Pons (tissue), 1 donor: ENCODE measurements at regions not wholly inside any gene's neighbourhood (a gene's known extent, or its start where the extent isn't known, plus 50 kb on each side); places are given as distances from the start of the nearest gene placed in this dataset.
"Not testable (repeated sequence)": the region's sequence is repeated elsewhere in the genome, so short reads cannot be mapped to it uniquely, and the experiment has no call there.

ENCODE experiments used
- DNase-seq: peaks from one replicate; pipeline ENCODE4 v3.0.0-alpha.2; 2016; ENCODE audit warnings: low spot score

DNA sequence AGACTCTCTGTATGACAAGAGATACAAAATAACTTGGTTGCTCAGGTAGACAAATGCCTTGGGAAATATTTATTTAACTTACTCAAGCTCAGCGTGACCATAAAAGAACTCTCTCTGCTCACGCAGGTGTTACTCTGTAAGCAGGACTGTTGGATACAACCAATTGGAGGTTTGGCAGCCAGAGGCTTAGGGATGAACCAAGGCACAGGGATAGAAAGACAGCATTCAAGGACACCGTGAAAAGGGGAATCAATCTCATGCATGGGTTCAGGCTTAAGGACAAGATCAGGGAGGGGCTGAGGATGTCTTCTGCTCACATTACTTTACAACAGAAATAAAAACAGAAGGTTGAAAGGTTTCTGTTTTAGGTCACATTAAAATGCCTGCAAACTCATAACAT lies 389.0 kb upstream of the BRINP1 start:
- DNase-seq: no peak

DNA sequence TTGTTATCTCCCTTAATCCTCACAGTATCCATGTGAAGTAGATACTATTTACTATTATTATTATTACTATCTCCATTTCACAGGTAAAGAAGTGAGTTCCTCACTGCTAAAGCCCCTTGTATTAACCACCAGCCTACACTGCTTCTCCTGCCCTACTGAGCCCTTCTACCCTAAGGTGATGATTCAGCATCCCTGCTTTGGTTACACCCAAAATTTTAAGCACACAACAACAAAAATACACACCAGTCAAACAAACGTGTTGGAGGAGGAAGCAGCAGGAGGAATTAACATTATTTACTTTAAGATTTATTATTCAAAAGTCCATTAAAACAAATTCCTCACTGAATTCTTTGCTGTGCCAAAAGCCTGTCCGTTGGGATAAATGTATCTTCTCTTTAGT lies 370.2 kb upstream of the BRINP1 start:
- DNase-seq: no peak

DNA sequence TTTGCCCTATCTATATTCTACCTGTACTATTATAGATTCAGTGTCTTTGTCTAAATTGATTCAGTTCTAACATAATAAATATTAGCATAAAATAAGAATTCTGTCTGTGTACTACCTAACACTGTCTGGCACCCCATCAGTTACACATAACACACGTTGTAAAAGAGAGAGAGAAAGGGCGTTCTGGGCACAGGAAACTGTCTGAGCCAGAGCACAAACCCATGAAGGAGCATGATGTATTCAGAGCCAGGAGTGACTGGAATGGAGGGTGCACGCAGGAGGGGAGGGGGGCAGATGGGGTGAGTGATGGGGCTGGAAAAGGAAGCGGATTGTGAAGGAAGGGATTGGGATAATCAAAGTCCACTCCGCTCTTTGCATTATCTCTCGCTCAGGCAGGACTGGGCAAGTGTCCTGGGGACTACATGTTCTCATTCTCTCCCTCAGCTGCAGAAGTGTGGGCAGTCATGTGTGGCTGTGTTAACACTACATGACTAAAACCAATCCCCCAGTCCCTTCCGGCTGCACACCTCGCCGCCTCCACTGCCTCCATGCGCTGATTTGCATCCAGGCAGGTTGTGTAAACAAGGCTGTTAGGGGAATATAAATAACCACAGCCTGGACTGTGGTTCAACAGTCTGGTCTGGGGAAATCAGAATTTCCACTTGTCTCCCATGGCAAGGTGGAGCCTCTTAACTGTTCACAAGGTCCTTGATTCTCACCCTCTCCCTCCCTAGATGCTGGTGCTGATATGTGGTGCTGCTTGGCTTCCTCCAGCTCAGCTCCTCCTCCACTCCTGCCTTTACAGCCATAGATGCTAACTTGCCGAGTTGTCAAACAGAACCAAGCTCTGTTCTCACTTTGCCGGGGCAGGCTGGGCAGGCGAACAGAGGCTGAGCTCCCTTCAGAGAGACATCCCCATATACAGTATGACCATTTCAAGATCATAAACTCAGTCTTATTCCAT lies 367.5 kb upstream of the BRINP1 start:
- no peak for DNase-seq

DNA sequence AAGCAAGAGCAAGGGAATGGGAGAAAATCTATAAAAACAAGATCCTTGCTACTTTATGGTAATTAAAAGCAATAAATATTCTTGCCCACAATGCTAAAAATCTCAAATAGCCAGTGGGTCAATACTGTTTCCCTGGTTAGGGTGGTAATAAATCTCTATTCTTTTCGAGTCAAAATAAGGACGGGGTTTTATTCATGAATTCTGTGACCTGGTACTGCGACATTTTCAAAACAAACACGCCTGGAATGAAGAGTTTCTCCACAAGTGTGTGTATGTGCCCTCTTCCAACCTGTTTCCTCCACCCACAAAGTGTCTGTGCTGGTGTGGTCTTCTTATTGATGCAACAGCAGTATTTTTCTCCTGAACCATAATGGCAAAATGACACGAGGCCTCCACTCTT lies 358.8 kb upstream of the BRINP1 start:
- no peak for DNase-seq

DNA sequence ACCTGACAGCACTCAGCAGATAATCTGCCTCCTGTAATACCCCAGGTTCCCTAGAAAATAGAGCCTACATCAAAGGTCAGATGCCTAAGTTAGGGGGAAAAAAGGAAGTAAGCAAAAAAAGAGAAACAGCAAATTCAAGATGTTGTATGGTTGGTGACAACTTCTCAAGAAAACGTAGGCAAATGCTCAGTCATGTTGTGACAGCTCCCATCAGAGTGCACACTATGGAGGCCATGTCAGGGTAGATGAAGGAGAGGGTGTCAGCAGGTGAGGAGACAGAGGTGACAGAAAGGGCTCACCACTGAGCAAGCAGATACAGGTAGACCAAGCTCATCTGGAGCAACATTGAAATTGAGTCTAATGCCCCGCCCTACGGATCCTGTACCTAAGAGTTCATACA lies 356.8 kb upstream of the BRINP1 start:
- no peak for DNase-seq

DNA sequence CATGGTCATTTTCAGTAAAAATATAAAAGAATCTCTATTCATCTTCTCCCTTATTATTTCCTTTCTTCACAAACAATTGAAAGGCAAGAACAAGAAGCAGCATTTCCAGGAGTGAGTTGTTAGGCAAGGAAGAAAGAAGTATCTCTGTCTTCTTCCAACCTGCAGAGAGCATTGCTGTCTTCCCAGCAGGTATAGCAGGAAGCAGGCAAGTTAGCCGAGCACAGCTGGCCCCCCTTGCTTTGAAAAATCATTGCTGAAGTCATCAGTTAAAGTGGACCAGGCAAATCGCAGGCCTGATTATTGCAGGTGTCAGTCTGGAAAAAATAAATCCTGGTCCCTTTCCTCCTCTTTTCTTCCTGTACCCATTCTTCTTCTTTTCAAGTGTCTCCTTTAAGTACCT lies 353.1 kb upstream of the BRINP1 start:
- DNase-seq: no peak

DNA sequence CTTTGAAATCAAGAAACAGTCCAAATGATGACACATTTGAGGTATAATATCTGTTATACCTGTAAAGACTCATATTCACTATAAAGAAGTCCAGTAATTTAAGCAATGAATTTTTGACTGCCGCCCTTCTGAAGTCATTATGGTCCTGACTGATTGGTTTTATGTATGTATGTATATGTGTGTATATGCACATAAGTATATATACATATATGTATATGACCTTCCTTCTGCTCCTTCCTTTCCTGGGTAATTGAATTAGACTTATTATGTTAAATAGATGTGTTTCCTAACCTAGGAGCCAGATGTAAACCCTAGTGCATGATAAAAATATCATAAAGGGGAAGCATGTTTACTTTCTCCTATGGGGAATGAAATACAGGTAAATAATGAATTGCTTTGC lies 343.1 kb upstream of the BRINP1 start:
- DNase-seq: no peak

DNA sequence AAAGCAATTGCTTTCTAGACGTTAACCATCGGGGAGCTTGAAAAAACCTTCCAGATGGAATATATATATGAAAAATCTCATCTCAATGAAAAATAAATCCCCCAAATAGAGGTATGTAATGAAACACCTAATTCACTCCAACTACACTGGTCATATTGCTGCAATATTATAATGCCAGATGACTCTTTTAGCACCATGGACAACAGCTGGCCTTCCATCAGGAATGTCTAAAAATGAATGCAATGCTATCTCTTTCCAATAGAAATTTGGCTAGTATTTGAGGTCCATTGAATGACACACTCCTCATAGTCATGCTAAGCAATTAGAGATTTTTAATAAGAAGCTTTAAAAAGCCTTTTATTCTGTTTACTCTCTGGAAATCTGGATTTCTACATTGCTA lies 340.2 kb upstream of the BRINP1 start:
- DNase-seq: no peak

DNA sequence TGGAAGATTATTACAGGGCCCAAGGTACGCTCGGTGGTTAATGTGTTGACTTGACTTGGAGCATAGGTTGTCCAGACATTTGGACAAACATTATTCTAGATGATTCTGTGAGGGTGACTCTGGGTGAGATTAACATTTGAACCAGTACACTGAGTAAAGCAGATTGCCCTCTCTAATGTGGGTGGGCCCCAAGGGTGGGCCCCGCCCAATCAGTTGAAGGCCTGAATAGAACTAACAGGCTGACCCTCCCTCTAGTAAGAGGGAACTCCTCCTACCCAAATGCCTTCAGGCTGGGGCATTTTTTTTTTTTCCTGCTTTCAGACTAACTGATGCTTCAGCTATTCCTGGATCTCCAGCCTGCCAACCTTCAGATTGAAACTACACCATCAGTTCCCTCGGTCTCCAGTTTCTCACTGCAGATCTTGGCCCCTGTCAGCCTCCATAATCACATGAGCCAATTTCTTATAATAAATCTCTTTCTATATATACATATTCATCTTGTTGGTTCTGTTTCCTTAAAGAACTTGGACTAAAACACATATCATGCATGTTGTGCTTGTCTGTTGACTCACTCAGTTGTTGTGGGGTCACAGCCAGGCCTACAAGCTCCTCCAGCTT lies 338.1 kb upstream of the BRINP1 start:
- DNase-seq: no peak

DNA sequence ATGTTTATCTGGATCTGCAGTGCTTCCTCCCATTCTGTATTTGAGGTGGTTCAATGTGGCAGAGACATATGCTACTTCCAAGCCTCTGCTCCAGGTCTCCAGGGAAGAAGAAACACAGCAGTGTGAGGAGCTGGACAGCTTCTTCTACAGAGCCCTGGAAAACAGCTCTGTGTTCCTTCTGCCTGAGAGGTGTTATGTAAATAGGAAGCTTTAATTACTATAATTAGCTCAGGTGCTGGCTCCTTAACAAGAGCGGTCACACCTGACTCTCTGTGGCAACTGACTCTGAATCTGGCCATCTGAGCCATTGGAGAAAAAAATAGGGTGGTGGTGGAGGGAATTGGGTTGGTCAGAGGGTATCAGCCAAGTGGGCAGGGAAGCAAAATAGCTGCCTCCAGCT lies 332.4 kb upstream of the BRINP1 start:
- DNase-seq: no peak

DNA sequence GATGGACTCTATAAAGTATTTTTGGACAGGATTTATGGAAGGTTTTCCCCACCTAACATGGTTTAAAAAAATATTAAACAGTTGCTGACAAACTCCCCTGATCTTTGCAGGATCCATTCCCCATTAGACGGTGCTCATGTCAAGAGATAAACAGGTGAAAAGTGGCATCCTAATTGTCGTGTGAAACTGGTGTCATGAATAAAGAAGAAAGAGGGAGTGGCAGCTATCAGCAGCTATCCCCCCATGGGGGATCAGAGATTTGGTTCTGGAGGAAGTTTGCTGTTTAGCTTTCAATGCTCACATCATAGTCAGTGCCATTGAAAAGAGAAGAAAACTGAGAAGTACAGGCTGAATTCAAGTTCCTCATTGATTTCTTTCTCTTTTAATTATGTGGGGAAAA lies 329.3 kb upstream of the BRINP1 start:
- DNase-seq: no peak

DNA sequence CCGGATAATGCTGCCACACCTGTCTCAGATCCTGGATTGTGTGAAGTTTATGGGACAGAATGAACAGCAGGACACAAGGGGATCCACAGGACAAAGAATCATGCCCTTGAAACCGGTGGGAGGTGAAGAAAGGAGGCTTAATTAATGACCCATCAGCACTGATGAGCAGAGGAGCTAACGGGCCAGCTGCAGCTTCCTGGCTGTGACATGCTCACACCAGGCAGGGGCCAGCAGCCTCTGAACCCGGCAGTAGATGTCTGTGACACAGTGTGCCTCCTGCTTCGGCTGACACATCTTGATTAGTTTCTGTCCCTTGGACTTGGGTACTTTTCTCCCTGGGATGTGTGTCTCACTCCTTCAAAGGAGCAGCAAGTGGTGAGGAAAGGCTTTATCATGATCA lies 328.8 kb upstream of the BRINP1 start:
- no peak for DNase-seq

DNA sequence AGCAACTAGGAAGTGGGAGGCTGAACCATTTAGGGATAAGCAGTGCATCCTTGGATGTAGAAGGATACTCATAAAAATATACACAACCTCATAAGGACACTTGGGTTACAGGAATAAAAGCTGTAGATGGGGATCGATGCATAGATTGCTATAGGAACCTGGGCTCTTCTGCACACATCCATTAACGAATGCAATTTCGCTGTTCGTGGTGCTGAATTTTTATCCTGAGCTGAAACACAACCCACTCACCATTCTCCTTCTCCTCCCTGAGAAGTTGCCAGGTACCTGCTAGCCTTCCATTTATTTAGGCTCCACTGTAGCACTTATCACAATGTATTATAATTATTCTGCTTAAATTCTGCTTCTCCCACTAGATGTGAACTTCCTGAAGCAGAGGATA lies 320.6 kb upstream of the BRINP1 start:
- no peak for DNase-seq

DNA sequence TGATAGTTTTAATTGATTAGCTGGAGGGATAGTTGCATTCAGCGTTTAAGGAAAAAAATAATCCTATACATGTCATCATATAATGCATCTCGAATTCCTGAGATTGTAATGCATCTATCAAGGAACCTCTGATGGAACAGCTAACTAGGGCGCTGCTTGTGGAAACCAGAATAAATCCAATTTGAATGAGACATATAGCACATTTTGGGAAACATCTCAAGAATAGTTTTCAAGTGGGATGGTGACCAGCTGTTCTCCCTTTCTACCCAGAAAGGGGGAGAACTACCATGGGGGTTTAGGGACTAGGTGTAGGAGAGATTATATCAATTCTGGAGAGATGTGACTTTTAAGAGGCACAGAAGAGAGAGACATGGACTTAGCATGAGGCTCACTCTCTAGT lies 319.3 kb upstream of the BRINP1 start:
- DNase-seq: no peak

DNA sequence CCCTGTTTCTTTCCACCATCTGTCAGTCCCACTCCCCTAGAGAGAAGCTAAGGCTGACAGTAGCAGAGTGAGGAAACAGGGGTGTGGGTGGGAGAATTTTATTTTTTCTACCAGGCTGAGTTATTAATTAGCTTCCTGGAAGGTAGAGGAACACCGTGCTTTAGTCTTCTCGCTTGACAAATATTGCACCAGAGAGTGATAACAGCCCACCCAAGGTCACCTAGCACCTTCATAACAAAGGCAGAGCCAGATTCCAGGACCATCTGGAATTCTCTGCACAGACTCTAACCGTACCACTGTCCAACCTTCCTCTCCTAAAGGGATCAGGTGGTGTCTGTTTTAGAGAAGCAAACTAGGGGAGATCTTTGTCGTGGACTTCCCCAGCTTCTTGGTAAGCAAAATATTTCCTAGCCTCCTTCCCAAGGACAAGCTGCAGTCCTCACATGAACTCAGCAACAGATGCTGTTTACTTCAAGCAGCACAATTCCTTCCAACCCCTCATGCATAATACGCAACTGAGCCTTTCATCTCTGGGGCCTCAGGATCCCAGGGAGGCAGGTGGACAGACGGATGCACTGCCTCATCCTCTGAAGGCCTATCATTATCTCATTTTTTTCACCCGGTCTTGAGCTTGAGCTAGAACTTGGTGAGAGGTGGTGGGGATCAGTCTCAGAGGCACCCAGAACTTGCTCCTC lies 308.7 kb upstream of the BRINP1 start:
- peak; percentile 3 for DNase-seq

DNA sequence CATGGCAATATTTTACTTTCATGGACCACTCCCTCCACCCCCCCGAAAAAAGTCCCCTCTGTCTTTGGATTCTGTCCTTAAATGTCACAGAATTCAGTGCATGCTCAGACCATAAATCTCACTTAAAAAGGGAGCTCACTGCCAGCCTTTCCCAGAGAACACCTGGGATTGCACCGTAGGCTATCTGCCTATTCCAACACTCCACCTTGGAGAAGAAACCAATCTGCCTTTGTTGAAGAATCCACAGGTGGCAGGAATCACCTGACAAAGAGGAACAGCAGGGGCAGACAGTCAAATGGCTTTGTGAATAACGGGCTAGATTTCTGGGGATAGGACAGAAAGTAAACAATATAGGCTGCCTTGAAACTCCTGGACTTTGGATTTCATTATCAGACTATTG lies 306.7 kb upstream of the BRINP1 start:
- DNase-seq: no peak

DNA sequence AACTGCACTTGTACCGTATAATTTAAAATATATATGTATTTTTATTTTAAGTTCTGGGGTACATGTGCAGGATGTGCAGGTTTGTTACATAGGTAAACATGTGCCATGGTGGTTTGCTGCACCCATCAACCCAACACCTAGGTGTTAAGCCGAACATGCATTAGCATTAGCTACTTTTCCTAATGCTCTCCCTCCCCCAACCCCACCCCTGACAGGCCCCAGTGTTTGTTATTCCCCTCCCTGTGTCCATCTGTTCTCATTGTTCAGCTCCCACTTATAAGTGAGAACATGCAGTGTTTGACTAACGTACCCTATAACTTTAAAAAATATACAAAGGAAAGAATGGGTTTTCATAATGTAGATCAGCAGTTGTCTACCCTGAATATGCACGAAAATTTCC lies 303.5 kb upstream of the BRINP1 start:
- DNase-seq: not testable (repeated sequence)

DNA sequence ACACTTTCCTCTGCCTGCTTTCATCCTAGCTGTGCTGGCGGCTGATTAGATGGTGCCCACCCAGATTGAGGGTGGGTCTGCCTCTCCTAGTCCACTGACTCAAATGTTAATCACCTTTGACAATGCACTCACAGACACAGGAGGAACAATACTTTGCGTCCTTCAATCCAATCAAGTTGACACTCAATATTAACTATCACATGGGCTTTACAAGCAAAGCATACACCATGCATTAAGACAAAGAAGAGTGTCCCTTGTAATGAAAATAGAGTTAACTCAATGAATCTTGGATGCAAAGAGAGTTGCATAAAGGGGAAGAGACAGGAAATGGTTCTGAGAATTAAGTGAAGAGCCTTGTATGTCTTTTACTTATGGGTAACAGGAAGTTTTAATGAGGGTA lies 298.7 kb upstream of the BRINP1 start:
- no peak for DNase-seq

DNA sequence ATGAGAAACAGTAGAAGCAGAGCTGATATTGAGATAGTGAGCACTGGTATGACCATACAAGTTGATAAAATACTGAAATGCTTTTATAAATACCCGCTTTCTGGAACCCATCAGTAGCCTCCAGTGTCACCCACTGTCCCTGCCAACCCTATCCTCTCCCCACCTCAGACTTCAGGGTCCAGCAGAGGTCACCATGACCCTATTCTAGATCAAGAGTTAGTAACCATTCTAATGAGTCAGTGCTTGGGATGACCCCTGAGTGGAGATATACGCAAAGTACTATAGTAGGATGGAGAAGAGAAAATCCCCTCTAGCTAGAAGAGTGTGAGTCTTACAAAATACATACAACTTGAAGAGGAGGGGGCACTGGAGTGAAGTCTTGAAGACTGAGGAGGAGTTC lies 297.9 kb upstream of the BRINP1 start:
- DNase-seq: peak; percentile 38

DNA sequence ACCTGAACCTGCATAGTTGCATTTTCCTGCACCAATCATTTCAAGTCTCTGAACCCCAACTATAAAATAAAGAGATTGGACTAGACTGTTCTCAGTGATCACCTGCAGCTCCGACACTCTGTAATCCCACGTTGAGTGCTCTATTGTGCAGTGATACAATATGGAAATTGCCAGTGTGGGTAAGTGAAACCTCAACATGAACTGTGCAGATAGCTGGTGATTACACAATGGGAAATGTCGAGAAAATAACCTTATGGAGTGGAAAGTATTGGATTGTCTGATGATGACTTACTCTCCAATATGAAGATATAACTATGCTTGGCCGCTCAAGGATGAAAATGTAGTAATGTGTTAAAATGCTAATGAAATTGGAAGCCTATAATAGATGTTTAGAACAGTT lies 293.1 kb upstream of the BRINP1 start:
- DNase-seq: no peak

DNA sequence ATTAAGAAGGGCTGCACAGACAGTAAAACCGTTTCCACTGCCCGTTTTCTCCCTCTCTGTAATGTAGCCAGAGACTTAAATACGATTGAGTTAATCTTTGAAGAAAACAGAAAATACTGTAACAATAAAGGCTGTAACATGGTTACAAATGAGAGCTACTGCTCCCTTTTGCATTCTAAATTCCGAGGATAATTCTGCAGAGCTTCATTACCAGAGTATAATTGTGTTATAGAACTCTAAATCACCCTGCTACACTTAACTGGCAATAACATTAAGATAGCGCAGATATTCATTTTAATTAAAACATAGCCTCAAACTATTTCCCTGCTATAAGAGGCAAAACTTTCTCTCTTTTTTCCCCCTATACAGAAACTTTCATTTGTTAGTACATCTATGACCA lies 283.7 kb upstream of the BRINP1 start:
- DNase-seq: no peak

DNA sequence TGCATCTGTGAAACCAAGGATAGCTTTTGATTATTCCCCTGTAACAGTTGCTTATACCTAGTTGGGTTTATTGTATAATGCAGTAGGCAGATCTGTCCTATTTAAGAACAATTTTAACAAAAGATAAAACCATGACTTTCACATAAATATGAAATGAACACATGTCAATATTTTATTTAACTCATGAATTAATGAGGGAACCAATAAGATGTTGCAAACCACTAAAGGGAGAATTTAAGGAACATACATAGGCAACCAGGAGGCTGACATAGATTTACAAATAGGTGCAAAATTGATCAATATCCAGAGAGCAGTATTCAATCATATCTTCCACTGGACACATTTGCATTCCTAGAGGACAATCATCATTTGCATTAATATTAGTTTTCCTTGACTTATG lies 280.0 kb upstream of the BRINP1 start:
- DNase-seq: no peak

DNA sequence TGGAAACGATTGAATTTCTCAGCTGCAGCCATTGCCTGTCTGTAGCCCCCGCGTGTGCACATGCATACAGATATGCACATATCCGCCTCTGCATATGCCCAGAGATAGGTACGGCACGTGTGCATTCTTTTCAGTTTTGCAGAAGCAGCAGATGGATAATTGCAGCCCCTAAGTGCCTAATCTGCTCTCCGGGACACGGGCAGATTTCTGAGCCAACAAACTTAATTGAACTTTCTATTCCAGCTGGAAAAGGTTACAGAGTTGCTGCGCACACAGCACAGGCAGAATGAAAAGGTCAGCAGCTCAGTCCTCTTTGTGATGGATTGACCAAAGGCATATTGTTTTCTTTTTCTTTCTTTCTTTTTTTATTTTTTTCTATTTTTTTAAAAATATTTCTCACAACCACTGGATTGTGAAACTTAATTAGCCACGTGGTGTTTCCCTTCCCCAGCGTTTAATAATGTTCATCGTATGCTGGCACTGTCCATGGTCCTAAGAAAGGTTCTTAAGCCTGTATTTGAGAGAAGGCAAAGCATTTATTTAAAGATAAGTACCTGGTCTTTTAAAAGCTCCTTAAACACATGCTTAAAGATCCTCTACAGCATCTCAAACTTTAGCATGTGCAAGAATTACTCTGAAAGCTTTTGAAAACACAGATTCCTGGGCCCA lies 270.2 kb upstream of the BRINP1 start:
- DNase-seq: no peak
